GM19239 (cell line): ENCODE measurements at regions not wholly inside any gene's neighbourhood (a gene's known extent, or its start where the extent isn't known, plus 50 kb on each side); places are given as distances from the start of the nearest gene placed in this dataset.
"Not testable (repeated sequence)": the region's sequence is repeated elsewhere in the genome, so short reads cannot be mapped to it uniquely, and the experiment has no call there.

ENCODE experiments used
- DNase-seq: peaks from one replicate; pipeline ENCODE4 v3.0.0; 2011; ENCODE audit warnings: low spot score; ENCODE audit not compliant: insufficient read length
- FAIRE-seq: peaks from 2 replicates; lab custom pipeline; 2011; peaks lifted over from hg19 to GRCh38; lab: Jason Lieb, UNC

GRCh38 chr2:38461470-38461869 is 84.4 kb upstream of the ATL2 start:
- no peak for FAIRE-seq
- DNase-seq = no peak

- DNase-seq = no peak
- FAIRE-seq = no peak
Measured at GRCh38 chr2:38460313-38460712, 83.2 kb upstream of the ATL2 start.

DNA sequence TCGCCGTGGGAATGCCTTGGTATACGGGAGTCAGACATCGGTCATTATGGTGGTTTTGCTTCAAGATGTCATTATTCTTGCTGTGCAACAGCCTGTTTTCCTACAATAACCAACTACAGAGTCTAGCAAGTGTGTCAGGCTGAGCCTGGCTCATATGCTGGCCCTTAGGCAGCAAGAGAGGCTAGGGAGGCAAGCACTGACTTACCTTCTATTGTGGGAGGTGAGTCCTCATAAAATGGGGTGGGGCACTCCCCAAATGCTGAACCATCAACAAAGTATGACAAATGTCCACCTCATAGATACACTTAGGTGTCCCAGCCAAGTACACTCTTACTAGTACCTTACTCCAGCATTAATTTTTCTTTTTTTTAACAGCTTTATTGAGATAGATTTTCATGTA is 77.0 kb upstream of the ATL2 start:
- FAIRE-seq (no peak), DNase-seq (no peak)

GRCh38 chr2:38451778-38452177 is 74.7 kb upstream of the ATL2 start:
- DNase-seq, FAIRE-seq: not testable (repeated sequence)

GRCh38 chr2:38450509-38450908 is 73.4 kb upstream of the ATL2 start:
- DNase-seq (no peak), FAIRE-seq (no peak)

- FAIRE-seq = no peak
- DNase-seq = no peak
Measured at GRCh38 chr2:38448692-38449410, 71.8 kb upstream of the ATL2 start.

GRCh38 chr2:38446906-38447561 is 70.0 kb upstream of the ATL2 start:
- FAIRE-seq = no peak
- DNase-seq = no peak

DNA sequence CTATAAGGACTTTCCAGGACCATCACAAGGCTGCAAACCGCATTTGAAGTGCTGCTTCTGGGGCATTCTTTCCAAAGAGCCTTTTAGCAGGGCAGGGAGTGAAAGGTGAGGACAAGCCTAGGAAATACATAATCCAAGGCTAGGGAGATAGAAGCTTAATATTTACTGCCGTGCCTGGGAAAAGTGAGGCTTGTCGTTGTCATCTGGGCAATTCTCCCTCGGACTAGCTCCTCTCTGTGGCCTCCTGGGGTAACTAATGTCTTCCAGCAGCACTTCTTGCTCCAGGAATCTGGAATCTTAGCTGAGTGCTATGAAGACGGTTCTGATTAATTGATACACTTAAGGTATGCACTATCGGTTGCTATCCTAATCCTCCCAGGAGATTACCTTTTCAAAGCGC is 69.3 kb upstream of the ATL2 start:
- FAIRE-seq (no peak), DNase-seq (no peak)

DNA sequence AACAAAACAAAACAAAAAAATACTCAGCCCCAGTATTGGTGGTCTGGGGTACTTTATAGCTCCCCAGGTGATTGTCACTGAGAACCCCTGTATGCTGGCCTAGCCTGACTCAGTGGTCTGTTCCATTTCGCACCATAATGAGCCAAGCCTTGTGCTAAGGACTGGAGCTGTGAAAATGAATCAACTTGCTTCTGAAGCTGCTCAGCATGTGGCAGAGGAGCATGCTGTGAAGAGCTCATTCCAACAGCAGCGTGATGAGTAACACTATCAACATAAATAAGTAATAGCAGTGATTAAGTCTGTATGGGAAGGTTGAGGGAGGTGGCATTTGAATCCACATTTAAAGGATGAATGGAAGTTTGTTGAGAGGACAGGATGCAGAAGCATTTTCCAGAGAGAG is 67.2 kb upstream of the ATL2 start:
- no peak for FAIRE-seq
- DNase-seq = no peak

GRCh38 chr2:38442643-38443541 is 65.8 kb upstream of the ATL2 start:
- FAIRE-seq (no peak), DNase-seq (no peak)

- DNase-seq (no peak), FAIRE-seq (no peak)
Measured at GRCh38 chr2:38441346-38441745, 64.3 kb upstream of the ATL2 start.

GRCh38 chr2:38440655-38441054 is 63.6 kb upstream of the ATL2 start:
- no peak for DNase-seq
- no peak for FAIRE-seq

GRCh38 chr2:38439863-38440262 is 62.8 kb upstream of the ATL2 start:
- no peak for DNase-seq
- FAIRE-seq = no peak

DNA sequence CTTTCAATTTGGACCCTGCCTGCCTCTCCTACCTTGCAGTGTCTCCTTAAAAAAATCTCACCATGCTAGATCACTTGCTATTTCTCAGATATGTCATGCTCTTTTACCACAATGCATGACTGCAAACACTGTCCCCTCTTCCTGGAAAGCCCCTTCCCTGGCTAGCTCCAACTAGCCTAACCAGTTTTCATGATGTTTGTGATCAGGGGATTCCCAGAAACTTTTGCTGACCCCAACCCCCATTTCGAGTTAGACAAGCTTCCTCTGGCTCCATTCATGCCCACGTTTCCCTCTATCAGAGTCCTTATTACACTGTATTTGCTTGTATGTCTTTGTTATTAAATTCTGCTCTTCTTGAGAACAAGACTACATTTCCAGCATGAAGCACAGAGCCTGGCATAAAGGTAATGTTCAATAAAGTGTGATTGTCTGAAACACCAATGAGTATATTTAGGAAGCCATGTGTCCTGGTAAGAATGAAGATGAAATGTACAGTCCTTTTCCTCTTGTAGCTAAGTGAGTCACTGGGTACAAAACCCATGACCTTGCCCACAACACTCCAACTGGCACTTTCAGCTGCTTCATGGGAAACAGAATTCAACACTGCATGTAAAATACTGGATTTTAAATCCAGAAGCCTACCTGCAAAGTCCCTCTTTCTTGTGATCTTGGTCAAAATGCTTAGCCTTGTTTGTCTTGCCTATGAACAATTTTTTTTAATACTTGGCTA is 62.0 kb upstream of the ATL2 start:
- DNase-seq (no peak), FAIRE-seq (no peak)

DNA sequence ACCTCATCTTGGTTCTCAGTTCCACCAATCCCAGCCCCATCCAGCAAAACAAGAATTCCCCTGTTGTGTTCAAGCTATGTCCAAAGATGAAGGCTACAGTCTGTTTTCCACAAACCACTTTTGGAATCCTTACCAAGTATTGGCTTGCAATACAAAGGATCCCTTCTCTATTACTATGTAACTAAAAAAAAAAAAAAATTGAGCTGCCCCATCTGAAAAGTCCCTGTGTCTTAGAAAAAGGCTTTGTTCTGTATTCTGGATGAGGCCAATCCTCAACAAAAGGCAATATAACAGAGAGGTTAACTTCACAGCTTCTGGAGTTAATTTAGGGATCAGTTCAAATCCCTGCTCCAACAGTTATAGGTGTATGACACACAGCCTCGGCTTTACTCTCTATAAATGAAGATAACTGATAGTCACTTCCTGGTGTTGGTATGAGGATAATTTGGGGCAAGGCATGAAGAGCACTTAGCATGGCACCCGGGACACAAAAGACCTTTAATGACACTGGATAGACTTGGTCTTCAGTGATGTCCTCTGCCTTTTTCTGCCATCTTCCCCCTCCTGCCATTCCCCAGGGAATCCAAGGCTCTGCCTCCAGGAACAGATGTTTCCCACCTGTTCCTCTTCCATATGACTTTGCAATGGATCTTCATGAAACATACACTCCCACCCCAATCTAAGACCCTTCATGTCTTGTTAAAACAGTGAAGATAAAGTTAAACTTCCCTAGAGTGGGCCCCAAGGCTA is 61.2 kb upstream of the ATL2 start:
- FAIRE-seq = no peak
- DNase-seq = no peak

- DNase-seq (no peak), FAIRE-seq (no peak)
Measured at GRCh38 chr2:38436227-38436664, 59.2 kb upstream of the ATL2 start.

GRCh38 chr2:38435775-38436174 is 58.7 kb upstream of the ATL2 start:
- DNase-seq (no peak), FAIRE-seq (no peak)

DNA sequence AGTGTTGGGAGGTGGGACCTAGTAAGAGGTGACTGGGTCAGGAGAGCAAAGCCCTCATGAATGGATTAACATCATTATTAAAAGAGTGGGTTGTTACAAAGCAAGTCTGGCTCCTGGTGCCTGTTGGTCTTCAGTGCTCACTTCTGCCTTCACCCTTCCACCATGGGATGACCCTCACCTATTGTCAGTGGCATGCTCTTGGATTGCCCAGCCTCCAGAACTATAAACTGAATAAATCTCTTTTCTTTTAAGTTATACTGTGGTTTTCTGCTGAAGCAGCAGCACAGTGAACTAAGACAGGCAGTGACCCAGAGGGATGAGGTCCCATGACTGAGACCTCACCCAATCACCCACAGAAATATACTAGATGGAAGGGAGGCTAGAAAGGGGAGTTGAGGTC is 57.5 kb upstream of the ATL2 start:
- FAIRE-seq = no peak

GRCh38 chr2:38433607-38433975 is 56.5 kb upstream of the ATL2 start:
- DNase-seq (no peak), FAIRE-seq (no peak)

More for the DNA sequence above, 57.5 kb upstream of the ATL2 start:
- no peak for DNase-seq
